GM12864 (cell line): ENCODE measurements at regions not wholly inside any gene's neighbourhood (a gene's known extent, or its start where the extent isn't known, plus 50 kb on each side); places are given as distances from the start of the nearest gene placed in this dataset.

ENCODE experiments used
- DNase-seq: peaks from one replicate; pipeline ENCODE4 v3.0.0-alpha.2; 2011; ENCODE audit warnings: low read depth
- H3K4me3 ChIP-seq: 2 replicates; pipeline ENCODE4 v1.5.1; 2011; ENCODE audit warnings: mild to moderate bottlenecking, low read depth, low read length, control low read depth
- CTCF ChIP-seq: IDR thresholded peaks from 2 replicates; pipeline ENCODE4 v1.5.1; 2011; ENCODE audit warnings: low read depth, mild to moderate bottlenecking, moderate library complexity, low read length, control low read depth, inconsistent platforms; ENCODE audit errors: missing control alignments

GRCh38 chr1:38547321-38547720 is 312.3 kb downstream of the RRAGC start:
- DNase-seq, result no peak
- H3K4me3 ChIP-seq, result no peak overlapping the region
- no peak for TF ChIP-seq CTCF

DNA sequence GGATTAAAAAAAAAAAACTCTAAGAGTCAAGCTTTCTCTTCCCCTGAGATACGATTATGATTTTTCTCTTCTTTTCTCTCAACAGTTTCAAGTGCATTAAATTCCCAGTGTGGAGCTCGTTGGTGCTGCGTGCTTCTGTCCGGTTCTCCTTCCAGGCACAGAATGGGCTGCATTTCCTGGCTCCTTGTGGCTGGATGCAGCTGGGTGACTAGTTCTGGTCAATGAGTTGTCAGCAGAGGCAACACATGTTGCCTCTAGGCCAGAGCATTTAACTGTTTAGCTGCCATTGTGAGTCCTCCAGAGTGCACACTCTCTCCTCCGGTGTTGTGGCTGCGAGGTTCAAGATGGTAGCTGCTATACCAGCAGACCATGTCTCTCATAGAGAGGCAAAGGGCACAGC is 312.9 kb downstream of the RRAGC start:
- no peak overlapping the region for H3K4me3 ChIP-seq
- DNase-seq, result no peak
- no peak for TF ChIP-seq CTCF

- DNase-seq, result no peak
- no peak for TF ChIP-seq CTCF
Observed at GRCh38 chr1:38541223-38541622, 318.3 kb downstream of the RRAGC start.

DNA sequence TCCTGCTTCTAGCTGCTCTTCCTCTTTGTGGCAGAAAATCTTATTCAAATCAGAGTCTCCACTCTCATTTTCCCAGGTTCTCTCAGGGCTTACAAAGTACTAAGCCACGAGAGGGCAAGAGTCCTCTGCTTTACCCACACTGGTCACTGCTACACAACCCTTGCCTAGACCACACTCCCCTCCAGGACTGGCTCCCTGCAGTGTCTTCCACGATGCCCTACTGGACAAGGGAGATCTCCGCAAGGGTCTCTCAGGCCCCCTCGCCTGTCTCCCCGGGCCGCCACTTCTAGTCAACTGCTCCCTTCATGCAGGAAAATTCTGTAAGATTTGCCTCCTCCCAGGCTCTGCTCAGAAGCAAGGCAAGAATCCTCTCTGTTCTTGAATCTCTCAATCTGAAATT is 319.6 kb downstream of the RRAGC start:
- no peak for TF ChIP-seq CTCF
- no peak overlapping the region for H3K4me3 ChIP-seq
- no peak for DNase-seq

More at GRCh38 chr1:38541223-38541622, 318.3 kb downstream of the RRAGC start:
- H3K4me3 ChIP-seq, result no peak overlapping the region

DNA sequence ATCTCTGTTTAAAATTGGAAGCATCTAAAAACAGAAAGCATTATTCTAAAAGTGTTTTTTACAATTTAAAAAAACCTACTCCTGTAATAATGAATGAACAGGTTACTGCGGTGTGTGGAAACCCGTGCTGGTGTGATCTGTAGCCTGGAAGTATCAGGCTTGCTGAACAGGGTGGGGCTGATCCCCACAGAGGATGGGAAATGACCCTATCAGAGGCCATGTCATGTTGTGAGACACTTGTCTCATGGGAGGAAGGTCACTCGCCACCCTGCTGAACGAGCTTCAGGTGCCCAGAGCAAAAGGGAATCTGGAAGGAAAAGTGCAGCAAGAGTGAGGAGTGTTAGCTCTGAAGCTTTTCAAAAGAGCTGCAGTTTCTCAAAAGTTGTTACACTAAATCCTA is 320.7 kb downstream of the RRAGC start:
- H3K4me3 ChIP-seq, result no peak overlapping the region
- DNase-seq, result no peak
- TF ChIP-seq CTCF, result no peak

DNA sequence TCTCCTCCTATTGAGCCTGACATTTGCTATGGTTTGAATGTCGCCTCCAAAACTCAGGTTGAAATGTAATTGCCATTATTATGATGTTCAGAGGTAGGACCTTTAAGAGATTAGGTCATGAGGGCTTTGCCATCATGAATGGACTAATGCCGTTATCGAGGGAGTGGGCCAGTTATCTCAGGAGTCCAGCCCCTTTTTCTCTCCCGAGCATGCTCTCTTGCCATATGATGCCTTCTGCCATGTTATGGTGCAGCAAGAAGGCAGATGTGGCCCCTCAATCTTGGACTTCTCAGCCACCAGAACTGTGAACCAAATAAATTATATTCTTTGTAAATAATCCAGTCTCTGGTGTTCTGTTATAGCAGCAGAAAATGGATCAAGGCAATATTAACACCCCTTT is 323.5 kb downstream of the RRAGC start:
- no peak for TF ChIP-seq CTCF
- H3K4me3 ChIP-seq, result no peak overlapping the region
- no peak for DNase-seq

DNA sequence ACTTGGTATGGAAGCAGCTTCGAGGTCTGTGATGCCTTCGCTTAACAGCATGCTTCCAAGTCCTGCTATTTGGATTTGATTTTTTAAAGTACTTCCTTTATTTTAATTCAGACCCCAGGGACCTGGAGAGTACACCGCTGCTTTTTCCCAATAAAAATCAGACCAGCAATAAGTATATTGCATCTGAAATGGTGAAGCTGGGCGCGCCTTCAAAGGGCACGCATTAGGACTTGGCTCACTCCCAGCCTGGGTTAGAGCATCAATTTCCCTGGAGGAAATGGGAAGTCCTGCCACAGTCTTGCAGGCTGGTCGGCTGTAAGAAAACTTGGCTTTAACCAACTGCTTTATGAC is 325.1 kb downstream of the RRAGC start:
- no peak for DNase-seq
- H3K4me3 ChIP-seq, result no peak overlapping the region
- no peak for TF ChIP-seq CTCF
